Body of pancreas (tissue), 4 donors: ENCODE measurements at regions not wholly inside any gene's neighbourhood (a gene's known extent, or its start where the extent isn't known, plus 50 kb on each side); places are given as distances from the start of the nearest gene placed in this dataset.

Experiments
- ATAC-seq: fragments of 150-250 bp; one replicate; pipeline ENCODE4 v1.9.1; 2016
- DNase-seq, 4 donors: peaks; one replicate each; pipeline ENCODE4 v3.0.0-alpha.2; 2019
- H3K27ac ChIP-seq, 4 donors: fragments of 200-600 bp; sonication (generic); 1 replicate in 3 of 4; 2 replicates in 1 of 4; pipeline versions ENCODE4 v1.5.1 to v1.6.1; 2016 to 2019; ENCODE audit warnings: mild to moderate bottlenecking in 1 of 4, mixed read lengths in 1 of 4, moderate library complexity in 1 of 4
- H3K27me3 ChIP-seq, 2 donors: fragments of 200-600 bp; sonication (generic); one replicate each; pipeline ENCODE4 v1.6.0; 2016; ENCODE audit warnings: mild to moderate bottlenecking in 1 of 2
- H3K36me3 ChIP-seq, 2 donors: fragments of 200-600 bp; sonication (generic); replicated peaks in 1 of 2; 2 replicates each; pipeline ENCODE4 v1.5.1; 2016; ENCODE audit warnings: low read depth in 2 of 2; ENCODE audit not compliant: insufficient read depth in 1 of 2
- H3K4me1 ChIP-seq: fragments of 200-600 bp; sonication (generic); one replicate; pipeline ENCODE4 v1.6.0; 2016
- H3K4me3 ChIP-seq, 2 donors: fragments of 200-600 bp; sonication (generic); 1 replicate in 1 of 2; 2 replicates in 1 of 2; pipeline ENCODE4 v1.5.1; 2016 to 2019
- H3K9me3 ChIP-seq, 3 donors: fragments of 200-600 bp; sonication (generic); 1 replicate in 2 of 3; 2 replicates in 1 of 3; pipeline ENCODE4 v1.5.1; 2016
- CTCF ChIP-seq, 7 experiments: fragments of 450-650 bp in 4 of 7; fragments of 200-600 bp in 3 of 7; sonication (generic) in 3 of 7; IDR thresholded peaks; one replicate each; pipeline ENCODE4 v1.5.1; 2016 to 2019; ENCODE audit warnings: antibody characterized with exemption in 7 of 7
- POLR2A ChIP-seq, 3 donors: fragments of 450-650 bp; IDR thresholded peaks; one replicate each; pipeline ENCODE4 v1.6.1; 2016; ENCODE audit warnings: antibody characterized with exemption in 3 of 3, mild to moderate bottlenecking in 2 of 3
- WGBS, 2 donors: methylation state at CpG; one replicate each; pipeline ENCODE4 v1.1.5; 2017; 5-methylcytosine and 5-hydroxymethylcytosine counted together
- intact Hi-C: fragments of 100-400 bp; cut with DNase I; formaldehyde crosslinking; loops from one replicate; pipeline ENCODE4 v1.15.1; 2023

GRCh38 chr18:34411952-34412351, 187.2 kb upstream of the NOL4 start:
- Histone ChIP-seq H3K4me3 (no peak overlapping the region), H3K27ac (no peak overlapping the region), H3K27me3 (no peaks in the 10 kb centered on the region), H3K9me3 (no peaks in the 10 kb centered on the region), H3K4me1 (no peaks in the 10 kb centered on the region), H3K36me3 (no peaks in the 10 kb centered on the region)
- intact Hi-C loops, result no loop called here
- ATAC-seq, result no peak
- no peak for TF ChIP-seq POLR2A (IDR thresholded peaks at IDR 0.05)
- no peak for TF ChIP-seq CTCF (IDR thresholded peaks at IDR 0.05)
- 60 to 81% methylated on average over 1 of the region's 1 CpG for WGBS, 2 donors
- no peak for DNase-seq

- no peaks in the 10 kb centered on the region for H3K36me3 ChIP-seq
- intact Hi-C loops, result no loop called here
- H3K4me1 ChIP-seq, result no peaks in the 10 kb centered on the region
- TF ChIP-seq CTCF (IDR thresholded peaks at IDR 0.05) (no peak), POLR2A (IDR thresholded peaks at IDR 0.05) (no peak)
- no peak for DNase-seq
- no peak overlapping the region for H3K4me3 ChIP-seq
- 76 to 86% methylated on average over 4 of the region's 4 CpGs for WGBS, 2 donors
- no peak overlapping the region for H3K27ac ChIP-seq
- H3K27me3 ChIP-seq, result no peaks in the 10 kb centered on the region
- H3K9me3 ChIP-seq, result no peaks in the 10 kb centered on the region
- ATAC-seq, result no peak
Measured at GRCh38 chr18:34431042-34431441, 206.3 kb upstream of the NOL4 start.

- DNase-seq, result no peak
- no peaks in the 10 kb centered on the region for H3K9me3 ChIP-seq
- intact Hi-C loops, result no loop called here
- ATAC-seq, result no peak
- H3K36me3 ChIP-seq, result no peaks in the 10 kb centered on the region
- H3K27me3 ChIP-seq, result no peaks in the 10 kb centered on the region
- 71 to 79% methylated on average over 2 of the region's 2 CpGs for WGBS, 2 donors
- no peak overlapping the region for H3K27ac ChIP-seq
- no peaks in the 10 kb centered on the region for H3K4me1 ChIP-seq
- H3K4me3 ChIP-seq, result no peak overlapping the region
- TF ChIP-seq POLR2A (IDR thresholded peaks at IDR 0.05), result no peak
- no peak for TF ChIP-seq CTCF (IDR thresholded peaks at IDR 0.05)
Measured at GRCh38 chr18:34444622-34445021, 219.9 kb upstream of the NOL4 start.

GRCh38 chr18:34448662-34449061, 223.9 kb upstream of the NOL4 start:
- intact Hi-C loops, result no loop called here
- Histone ChIP-seq H3K4me1 (no peaks in the 10 kb centered on the region), H3K27ac (no peak overlapping the region), H3K4me3 (no peak overlapping the region), H3K9me3 (no peaks in the 10 kb centered on the region), H3K36me3 (no peaks in the 10 kb centered on the region), H3K27me3 (no peaks in the 10 kb centered on the region)
- ATAC-seq, result no peak
- no peak for DNase-seq
- TF ChIP-seq CTCF (IDR thresholded peaks at IDR 0.05) (no peak), POLR2A (IDR thresholded peaks at IDR 0.05) (no peak)

- intact Hi-C loops, result no loop called here
Measured at GRCh38 chr18:34457761-34458160, 233.0 kb upstream of the NOL4 start.

More at GRCh38 chr18:34457761-34458160, 233.0 kb upstream of the NOL4 start:
- H3K4me1 ChIP-seq, result no peaks in the 10 kb centered on the region
- TF ChIP-seq CTCF (IDR thresholded peaks at IDR 0.05) (no peak), POLR2A (IDR thresholded peaks at IDR 0.05) (no peak)
- ATAC-seq, result no peak
- WGBS, 2 donors, result 91% methylated on average over 3 of the region's 3 CpGs
- H3K9me3 ChIP-seq, result no peaks in the 10 kb centered on the region
- H3K27ac ChIP-seq, result no peak overlapping the region
- no peak for DNase-seq
- no peak overlapping the region for H3K4me3 ChIP-seq
- H3K36me3 ChIP-seq, result no peaks in the 10 kb centered on the region
- no peaks in the 10 kb centered on the region for H3K27me3 ChIP-seq
